ENCODE measurements at regions not wholly inside any gene's neighbourhood (a gene's known extent, or its start where the extent isn't known, plus 50 kb on each side); places are given as distances from the start of the nearest gene placed in this dataset.
A peak's percentile ranks its signal among the peaks of the same experiment; 100 is the strongest.

GRCh38 chr17:63364944-63365343, 81.2 kb downstream of the CYB561 start:
- H4K20me1 ChIP-seq (ENCODE audit: insufficient read depth, low read length): no peaks in the 10 kb centered on the region
- DNase-seq (ENCODE audit: insufficient read length, low spot score, missing footprints): no peak
- no peak overlapping the region for H3K27ac ChIP-seq (ENCODE audit: low read depth, low read length)
- no peak overlapping the region for H3K4me3 ChIP-seq (ENCODE audit: insufficient read depth, low read length)
- H3K4me2 ChIP-seq (ENCODE audit: insufficient read depth, low read length): no peak overlapping the region
- peaks cover 32% of the 10 kb centered on the region for H3K4me1 ChIP-seq (ENCODE audit: insufficient read depth, low read length)
- H3K36me3 ChIP-seq (ENCODE audit: insufficient read depth, low read length): no peaks in the 10 kb centered on the region
- TF ChIP-seq CTCF (IDR thresholded peaks at IDR 0.05; ENCODE audit: extremely low read depth, low read depth, low read length): no peak
- no peak overlapping the region for H2AFZ ChIP-seq (ENCODE audit: low read length)
- no peaks in the 10 kb centered on the region for H3K9me3 ChIP-seq (ENCODE audit: low read depth, low read length)
- no peaks in the 10 kb centered on the region for H3K27me3 ChIP-seq (ENCODE audit: insufficient read depth, low read length)
- peaks cover 6% of the 10 kb centered on the region for H3K79me2 ChIP-seq (ENCODE audit: insufficient read depth, low read length)

GRCh38 chr17:63365366-63366240, 80.5 kb downstream of the CYB561 start:
- Histone ChIP-seq H3K4me2 (ENCODE audit: insufficient read depth, low read length) (no peak overlapping the region), H3K27ac (ENCODE audit: low read depth, low read length) (no peak overlapping the region), H3K9me3 (ENCODE audit: low read depth, low read length) (no peaks in the 10 kb centered on the region), H3K79me2 (ENCODE audit: insufficient read depth, low read length) (peaks cover 6% of the 10 kb centered on the region), H4K20me1 (ENCODE audit: insufficient read depth, low read length) (no peaks in the 10 kb centered on the region), H3K4me3 (ENCODE audit: insufficient read depth, low read length) (no peak overlapping the region), H3K36me3 (ENCODE audit: insufficient read depth, low read length) (no peaks in the 10 kb centered on the region), H3K27me3 (ENCODE audit: insufficient read depth, low read length) (no peaks in the 10 kb centered on the region), H2AFZ (ENCODE audit: low read length) (no peak overlapping the region), H3K4me1 (ENCODE audit: insufficient read depth, low read length) (peaks cover 32% of the 10 kb centered on the region)
- DNase-seq (ENCODE audit: insufficient read length, low spot score, missing footprints): no peak
- TF ChIP-seq CTCF (IDR thresholded peaks at IDR 0.05; ENCODE audit: extremely low read depth, low read depth, low read length): no peak

GRCh38 chr17:63366241-63366566, 79.9 kb downstream of the CYB561 start:
- Histone ChIP-seq H3K36me3 (ENCODE audit: insufficient read depth, low read length) (no peaks in the 10 kb centered on the region), H2AFZ (ENCODE audit: low read length) (no peak overlapping the region), H3K4me2 (ENCODE audit: insufficient read depth, low read length) (no peak overlapping the region), H3K4me3 (ENCODE audit: insufficient read depth, low read length) (no peak overlapping the region), H3K27me3 (ENCODE audit: insufficient read depth, low read length) (no peaks in the 10 kb centered on the region), H3K4me1 (ENCODE audit: insufficient read depth, low read length) (peaks cover 27% of the 10 kb centered on the region), H3K79me2 (ENCODE audit: insufficient read depth, low read length) (peaks cover 6% of the 10 kb centered on the region), H3K27ac (ENCODE audit: low read depth, low read length) (no peak overlapping the region), H4K20me1 (ENCODE audit: insufficient read depth, low read length) (no peaks in the 10 kb centered on the region), H3K9me3 (ENCODE audit: low read depth, low read length) (no peaks in the 10 kb centered on the region)
- no peak for DNase-seq (ENCODE audit: insufficient read length, low spot score, missing footprints)
- TF ChIP-seq CTCF (IDR thresholded peaks at IDR 0.05; ENCODE audit: extremely low read depth, low read depth, low read length): no peak

GRCh38 chr17:63369233-63369632, 76.9 kb downstream of the CYB561 start:
- TF ChIP-seq CTCF (IDR thresholded peaks at IDR 0.05; ENCODE audit: extremely low read depth, low read depth, low read length): no peak
- no peak overlapping the region for H2AFZ ChIP-seq (ENCODE audit: low read length)
- no peaks in the 10 kb centered on the region for H4K20me1 ChIP-seq (ENCODE audit: insufficient read depth, low read length)
- H3K4me2 ChIP-seq (ENCODE audit: insufficient read depth, low read length): no peak overlapping the region
- DNase-seq (ENCODE audit: insufficient read length, low spot score, missing footprints): peak; percentile 74
- H3K4me3 ChIP-seq (ENCODE audit: insufficient read depth, low read length): no peak overlapping the region
- H3K9me3 ChIP-seq (ENCODE audit: low read depth, low read length): no peaks in the 10 kb centered on the region
- H3K27ac ChIP-seq (ENCODE audit: low read depth, low read length): peak overlapping the region; percentile 53
- peaks cover 3% of the 10 kb centered on the region for H3K79me2 ChIP-seq (ENCODE audit: insufficient read depth, low read length)
- H3K4me1 ChIP-seq (ENCODE audit: insufficient read depth, low read length): peaks cover 24% of the 10 kb centered on the region
- no peaks in the 10 kb centered on the region for H3K27me3 ChIP-seq (ENCODE audit: insufficient read depth, low read length)
- H3K36me3 ChIP-seq (ENCODE audit: insufficient read depth, low read length): no peaks in the 10 kb centered on the region
